ENCODE measurements at regions not wholly inside any gene's neighbourhood (a gene's known extent, or its start where the extent isn't known, plus 50 kb on each side); places are given as distances from the start of the nearest gene placed in this dataset.

DNA sequence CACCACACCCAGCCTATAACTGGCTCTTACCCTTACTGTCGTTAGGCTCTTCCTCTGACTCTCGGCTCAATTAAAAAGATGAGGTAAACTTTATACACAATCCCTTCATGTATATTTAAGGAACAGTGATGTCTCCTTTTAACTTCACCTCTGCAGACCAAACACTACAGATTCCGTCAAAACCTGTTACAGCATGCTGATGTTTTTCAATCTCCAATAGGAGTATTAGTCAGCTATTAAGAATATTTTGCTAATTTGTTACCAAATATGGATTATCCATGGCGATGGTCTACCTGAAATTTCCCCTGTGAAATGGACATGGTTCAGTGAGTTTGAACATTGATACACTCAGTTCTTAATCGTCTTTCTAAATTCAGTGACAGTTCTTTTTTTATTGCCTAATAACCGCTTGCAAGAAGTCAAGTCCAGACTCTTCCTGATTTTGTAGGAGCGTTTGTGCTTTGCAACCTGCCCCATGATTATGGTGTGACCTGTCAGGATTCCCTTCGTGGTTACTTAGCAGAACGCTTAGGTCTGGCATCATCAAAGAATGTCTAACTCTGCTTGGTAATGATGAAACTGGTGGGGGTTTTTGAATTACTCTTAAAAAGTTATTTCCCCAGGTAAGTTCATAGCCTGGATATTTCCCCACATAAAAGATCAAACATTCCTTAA lies 72.2 kb upstream of the STOX2 start:
- TF ChIP-seq, protein P1, sequence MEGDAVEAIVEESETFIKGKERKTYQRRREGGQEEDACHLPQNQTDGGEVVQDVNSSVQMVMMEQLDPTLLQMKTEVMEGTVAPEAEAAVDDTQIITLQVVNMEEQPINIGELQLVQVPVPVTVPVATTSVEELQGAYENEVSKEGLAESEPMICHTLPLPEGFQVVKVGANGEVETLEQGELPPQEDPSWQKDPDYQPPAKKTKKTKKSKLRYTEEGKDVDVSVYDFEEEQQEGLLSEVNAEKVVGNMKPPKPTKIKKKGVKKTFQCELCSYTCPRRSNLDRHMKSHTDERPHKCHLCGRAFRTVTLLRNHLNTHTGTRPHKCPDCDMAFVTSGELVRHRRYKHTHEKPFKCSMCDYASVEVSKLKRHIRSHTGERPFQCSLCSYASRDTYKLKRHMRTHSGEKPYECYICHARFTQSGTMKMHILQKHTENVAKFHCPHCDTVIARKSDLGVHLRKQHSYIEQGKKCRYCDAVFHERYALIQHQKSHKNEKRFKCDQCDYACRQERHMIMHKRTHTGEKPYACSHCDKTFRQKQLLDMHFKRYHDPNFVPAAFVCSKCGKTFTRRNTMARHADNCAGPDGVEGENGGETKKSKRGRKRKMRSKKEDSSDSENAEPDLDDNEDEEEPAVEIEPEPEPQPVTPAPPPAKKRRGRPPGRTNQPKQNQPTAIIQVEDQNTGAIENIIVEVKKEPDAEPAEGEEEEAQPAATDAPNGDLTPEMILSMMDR (IDR thresholded peaks at IDR 0.05; ENCODE audit: low read depth, low read length) = no peak
- DNase-seq (ENCODE audit: low read depth, low spot score) = no peak
- H3K4me3 ChIP-seq (ENCODE audit: low read depth, low read length) = no peak overlapping the region
- in situ Hi-C loops (cut with HindIII; ENCODE audit: low sequenced_read_pairs) = no loop called here

DNA sequence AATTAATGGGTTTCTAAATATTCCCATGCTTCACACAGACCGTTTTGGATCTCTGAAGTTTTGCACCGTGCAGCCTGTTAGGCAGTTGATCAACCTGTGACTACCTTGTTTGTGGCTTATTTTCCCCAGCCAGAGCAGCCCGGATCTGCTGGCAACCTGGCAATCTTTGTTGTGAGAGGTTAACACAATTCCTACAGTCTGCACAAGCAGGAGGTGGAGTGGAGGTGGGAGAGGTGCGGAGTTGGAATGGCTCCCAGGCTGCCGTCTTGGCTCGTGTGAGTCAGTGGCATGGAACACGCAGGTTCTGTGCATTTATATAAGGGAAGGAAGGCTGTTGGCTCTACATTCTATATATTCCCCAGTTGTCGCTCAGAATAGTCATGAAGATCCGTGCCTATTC lies 70.9 kb upstream of the STOX2 start:
- TF ChIP-seq, protein P1 (IDR thresholded peaks at IDR 0.05; ENCODE audit: low read depth, low read length) = no peak
- in situ Hi-C loops (cut with HindIII; ENCODE audit: low sequenced_read_pairs) = no loop called here
- no peak overlapping the region for H3K4me3 ChIP-seq (ENCODE audit: low read depth, low read length)
- no peak for DNase-seq (ENCODE audit: low read depth, low spot score)

DNA sequence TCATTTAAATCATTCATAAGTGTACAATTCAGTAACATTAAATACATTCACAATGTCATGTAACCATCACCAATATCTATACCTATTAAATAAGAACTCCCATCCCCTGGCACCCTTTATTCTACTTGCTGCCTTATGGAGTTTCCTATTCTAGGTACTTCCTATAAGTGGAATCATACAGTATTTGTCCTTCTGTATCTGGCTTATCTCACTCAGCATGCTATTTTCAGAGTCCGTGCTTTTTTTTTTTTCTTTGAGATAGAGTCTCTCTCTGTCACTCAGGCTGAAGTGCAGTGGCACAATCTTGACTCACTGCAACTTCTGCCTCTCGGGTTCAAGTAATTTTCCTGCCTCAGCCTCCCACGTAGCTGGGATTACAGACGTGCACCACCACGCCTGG lies 67.9 kb upstream of the STOX2 start:
- H3K4me3 ChIP-seq (ENCODE audit: low read depth, low read length) = no peak overlapping the region
- no peak for DNase-seq (ENCODE audit: low read depth, low spot score)
- in situ Hi-C loops (cut with HindIII; ENCODE audit: low sequenced_read_pairs) = no loop called here
- TF ChIP-seq, protein P1 (IDR thresholded peaks at IDR 0.05; ENCODE audit: low read depth, low read length) = no peak

DNA sequence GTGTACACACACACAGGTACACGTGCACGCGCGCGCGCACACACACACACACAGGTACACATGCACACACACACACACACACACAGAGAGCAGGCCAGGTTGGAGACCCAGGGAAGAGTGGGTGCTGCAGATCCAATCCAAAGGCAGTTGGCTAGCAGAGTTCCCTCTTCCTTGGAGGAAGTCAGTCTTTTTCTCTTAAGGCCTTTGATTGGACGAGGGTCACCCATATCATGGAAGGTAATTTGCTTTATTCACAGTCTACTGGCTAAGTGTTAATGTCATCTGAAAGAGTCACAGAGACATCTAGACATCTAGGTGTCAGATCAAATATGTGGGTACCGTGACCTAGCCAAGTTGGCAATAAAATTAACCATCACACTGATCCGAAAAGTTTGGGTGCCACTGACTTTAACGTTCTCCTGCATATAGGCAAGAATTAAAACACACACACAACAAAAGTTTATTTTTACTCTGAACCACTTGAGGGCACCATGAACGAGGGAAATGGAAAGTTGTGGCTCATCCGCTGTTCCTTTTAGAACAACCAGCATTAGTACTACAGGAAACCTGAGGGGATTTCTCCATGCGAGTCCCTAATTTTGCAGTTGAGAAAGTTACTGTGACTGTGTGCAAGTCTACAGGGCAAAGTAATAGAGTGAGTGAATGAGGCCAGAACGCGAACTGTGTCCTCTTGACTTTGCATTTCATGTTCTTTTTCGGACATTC lies 66.0 kb upstream of the STOX2 start:
- in situ Hi-C loops (cut with HindIII; ENCODE audit: low sequenced_read_pairs) = no loop called here
- TF ChIP-seq, protein P1 (IDR thresholded peaks at IDR 0.05; ENCODE audit: low read depth, low read length) = no peak
- DNase-seq (ENCODE audit: low read depth, low spot score) = peak; percentile 19
- H3K4me3 ChIP-seq (ENCODE audit: low read depth, low read length) = no peak overlapping the region

DNA sequence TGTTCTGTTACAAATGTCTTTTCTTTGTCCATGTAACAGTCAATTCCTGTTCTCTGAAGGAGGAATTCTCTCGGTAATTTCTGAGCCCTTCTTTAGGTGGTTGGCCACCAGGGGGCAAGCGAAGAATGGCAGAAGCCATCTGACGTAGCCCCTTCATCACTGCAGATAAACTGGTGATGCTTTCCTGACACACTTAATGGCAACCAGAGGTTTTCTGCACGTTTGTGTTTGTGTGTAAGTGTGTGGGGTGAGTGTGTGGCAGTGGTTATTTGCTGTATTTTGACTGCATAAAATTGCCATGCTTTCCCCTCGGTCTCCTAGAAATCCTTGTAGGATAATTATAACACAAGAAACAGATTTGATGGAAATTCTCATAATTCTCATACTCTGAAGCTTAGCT lies 64.8 kb upstream of the STOX2 start:
- TF ChIP-seq, protein P1 (IDR thresholded peaks at IDR 0.05; ENCODE audit: low read depth, low read length) = peak; percentile 85
- no peak overlapping the region for H3K4me3 ChIP-seq (ENCODE audit: low read depth, low read length)
- in situ Hi-C loops (cut with HindIII; ENCODE audit: low sequenced_read_pairs) = no loop called here
- DNase-seq (ENCODE audit: low read depth, low spot score) = peak; percentile 70

DNA sequence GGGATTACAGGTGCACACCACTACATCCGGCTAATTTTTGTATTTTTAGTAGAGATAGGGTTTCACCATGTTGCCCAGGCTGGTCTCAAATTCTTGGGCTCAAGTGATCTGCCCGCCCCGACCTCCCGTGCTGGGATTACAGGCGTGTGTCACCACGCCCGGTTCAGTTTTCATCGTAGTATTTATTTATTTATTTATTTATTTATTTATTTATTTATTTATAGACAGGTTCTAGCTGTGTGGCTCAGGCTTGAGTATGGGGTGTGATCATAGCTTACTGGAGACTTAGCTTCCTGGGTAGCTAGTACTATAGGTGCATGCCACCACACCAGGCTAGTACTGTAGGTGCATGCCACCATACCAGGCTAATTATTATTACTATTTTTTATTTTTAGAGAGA lies 64.1 kb upstream of the STOX2 start:
- TF ChIP-seq, protein P1 (IDR thresholded peaks at IDR 0.05; ENCODE audit: low read depth, low read length) = no peak
- in situ Hi-C loops (cut with HindIII; ENCODE audit: low sequenced_read_pairs) = no loop called here

More for the DNA sequence above, 64.1 kb upstream of the STOX2 start:
- no peak for DNase-seq (ENCODE audit: low read depth, low spot score)
- H3K4me3 ChIP-seq (ENCODE audit: low read depth, low read length) = no peak overlapping the region

Data from astrocyte of the spinal cord (primary cell).